CD4-positive, alpha-beta memory T cell (primary cell): ENCODE measurements at regions not wholly inside any gene's neighbourhood (a gene's known extent, or its start where the extent isn't known, plus 50 kb on each side); places are given as distances from the start of the nearest gene placed in this dataset.

Source experiments
- CTCF ChIA-PET: fragments of 350-600 bp; sonication (Branson Sonifier 250); formaldehyde crosslinking; loops from one replicate; lab custom pipeline; 2021; ENCODE audit warnings: inconsistent platforms; ENCODE audit not compliant: partially characterized antibody; lab: Charles Lee
- POLR2A ChIA-PET: fragments of 350-600 bp; sonication (Branson Sonifier 250); formaldehyde crosslinking; loops from one replicate; lab custom pipeline; 2021; ENCODE audit not compliant: partially characterized antibody; lab: Charles Lee
- DNase-seq, 5 donors: peaks; one replicate each; pipeline versions ENCODE4 v3.0.0 to v3.0.0-alpha.2; 2020 to 2022; ENCODE audit warnings: mixed read lengths in 1 of 5
- H3K27ac ChIP-seq: one replicate; pipeline ENCODE4 v1.7.0; 2013; ENCODE audit warnings: low read depth, low read length
- H3K27me3 ChIP-seq: 2 replicates; pipeline ENCODE4 v1.7.0; 2013; ENCODE audit warnings: mild to moderate bottlenecking, low read length, moderate library complexity; ENCODE audit not compliant: insufficient read depth
- H3K36me3 ChIP-seq: 2 replicates; pipeline ENCODE4 v1.7.0; 2013; ENCODE audit warnings: mild to moderate bottlenecking, low read length, moderate library complexity; ENCODE audit not compliant: insufficient read depth
- H3K4me1 ChIP-seq: 2 replicates; pipeline ENCODE4 v1.7.0; 2013; ENCODE audit warnings: mild to moderate bottlenecking, low read length, moderate library complexity; ENCODE audit not compliant: insufficient read depth
- H3K4me3 ChIP-seq, 2 donors: one replicate each; pipeline ENCODE4 v1.7.0; 2013; ENCODE audit warnings: low read length in 2 of 2, mild to moderate bottlenecking in 1 of 2
- H3K9me3 ChIP-seq, 2 donors: one replicate each; pipeline ENCODE4 v1.7.0; 2013; ENCODE audit warnings: low read length in 2 of 2, control low read depth in 1 of 2; ENCODE audit not compliant: control insufficient read depth in 1 of 2
- H3K27ac Mint-ChIP-seq, 7 donors: one replicate each; pipeline ENCODE4 v1.8.0; 2020 to 2021; ENCODE audit warnings: mixed read lengths in 7 of 7, mild to moderate bottlenecking in 6 of 7, inconsistent platforms in 3 of 7, moderate library complexity in 3 of 7
- H3K27me3 Mint-ChIP-seq, 2 donors: one replicate each; pipeline ENCODE4 v1.8.0; 2020 to 2021; ENCODE audit warnings: mixed read lengths in 2 of 2
- H3K36me3 Mint-ChIP-seq, 2 donors: one replicate each; pipeline ENCODE4 v1.8.0; 2020 to 2021; ENCODE audit warnings: mixed read lengths in 2 of 2, inconsistent platforms in 1 of 2, mild to moderate bottlenecking in 1 of 2
- H3K4me1 Mint-ChIP-seq, 4 donors: one replicate each; pipeline ENCODE4 v1.8.0; 2020 to 2021; ENCODE audit warnings: mixed read lengths in 4 of 4, mild to moderate bottlenecking in 1 of 4
- H3K4me3 Mint-ChIP-seq, 8 donors: one replicate each; pipeline ENCODE4 v1.8.0; 2020 to 2021; ENCODE audit warnings: mixed read lengths in 8 of 8, mild to moderate bottlenecking in 7 of 8, moderate library complexity in 6 of 8, inconsistent platforms in 3 of 8
- H3K9me3 Mint-ChIP-seq, 8 donors: one replicate each; pipeline ENCODE4 v1.8.0; 2020 to 2021; ENCODE audit warnings: mixed read lengths in 8 of 8, mild to moderate bottlenecking in 5 of 8, inconsistent platforms in 3 of 8, moderate library complexity in 1 of 8
- intact Hi-C: fragments of 100-400 bp; cut with micrococcal nuclease; formaldehyde crosslinking; loops from one replicate; pipeline ENCODE4 v1.15.1; 2023

GRCh38 chr11:134585666-134586610 lies 173.9 kb upstream of the B3GAT1 start:
- no peaks in the 10 kb centered on the region for H3K36me3 Mint-ChIP-seq
- intact Hi-C loops: no loop called here
- H3K4me3 Mint-ChIP-seq: no peak overlapping the region
- Histone ChIP-seq H3K27me3 (no peaks in the 10 kb centered on the region), H3K27ac (no peak overlapping the region), H3K4me3 (no peak overlapping the region), H3K4me1 (peaks cover 11% of the 10 kb centered on the region), H3K36me3 (no peaks in the 10 kb centered on the region), H3K9me3 (no peaks in the 10 kb centered on the region)
- DNase-seq: no peak
- CTCF ChIA-PET: no interaction called here
- peaks cover 4 to 13% of the 10 kb centered on the region in 2 donors for H3K27me3 Mint-ChIP-seq
- H3K27ac Mint-ChIP-seq: no peak overlapping the region
- no peaks in the 10 kb centered on the region for H3K9me3 Mint-ChIP-seq
- POLR2A ChIA-PET: no interaction called here
- H3K4me1 Mint-ChIP-seq: peaks cover 6 to 17% (median 12%) of the 10 kb centered on the region in 4 donors

GRCh38 chr11:134584706-134585445 lies 172.8 kb upstream of the B3GAT1 start:
- H3K9me3 ChIP-seq: no peaks in the 10 kb centered on the region
- Mint-ChIP-seq H3K36me3 (no peaks in the 10 kb centered on the region), H3K27me3 (peaks cover 5 to 17% of the 10 kb centered on the region in 2 donors), H3K9me3 (no peaks in the 10 kb centered on the region), H3K27ac (no peak overlapping the region), H3K4me1 (peaks cover 6 to 17% (median 12%) of the 10 kb centered on the region in 4 donors), H3K4me3 (no peak overlapping the region)
- H3K4me1 ChIP-seq: peaks cover 11% of the 10 kb centered on the region
- H3K27ac ChIP-seq: no peak overlapping the region
- no peaks in the 10 kb centered on the region for H3K27me3 ChIP-seq
- no peaks in the 10 kb centered on the region for H3K36me3 ChIP-seq
- ChIA-PET CTCF (no interaction called here), POLR2A (no interaction called here)
- intact Hi-C loops: no loop called here
- DNase-seq: no peak
- no peak overlapping the region for H3K4me3 ChIP-seq

GRCh38 chr11:134584001-134584561 lies 172.0 kb upstream of the B3GAT1 start:
- H3K9me3 ChIP-seq: no peaks in the 10 kb centered on the region
- no peaks in the 10 kb centered on the region for H3K36me3 ChIP-seq
- Mint-ChIP-seq H3K36me3 (no peaks in the 10 kb centered on the region), H3K27me3 (peaks cover 5 to 18% of the 10 kb centered on the region in 2 donors), H3K4me3 (no peak overlapping the region), H3K4me1 (peaks cover 5 to 17% (median 11%) of the 10 kb centered on the region in 4 donors), H3K27ac (no peak overlapping the region), H3K9me3 (no peaks in the 10 kb centered on the region)
- CTCF ChIA-PET: no interaction called here
- POLR2A ChIA-PET: no interaction called here
- no peak overlapping the region for H3K27ac ChIP-seq
- intact Hi-C loops: no loop called here
- no peak overlapping the region for H3K4me3 ChIP-seq
- DNase-seq: no peak
- peaks cover 11% of the 10 kb centered on the region for H3K4me1 ChIP-seq
- H3K27me3 ChIP-seq: no peaks in the 10 kb centered on the region

- H3K9me3 Mint-ChIP-seq: no peaks in the 10 kb centered on the region
- H3K4me3 Mint-ChIP-seq: peak overlapping the region in 2 of 8 donors; percentile 2 to 44
- Histone ChIP-seq H3K27me3 (no peaks in the 10 kb centered on the region), H3K36me3 (no peaks in the 10 kb centered on the region), H3K4me3 (no peak overlapping the region), H3K27ac (no peak overlapping the region), H3K9me3 (no peaks in the 10 kb centered on the region), H3K4me1 (peaks cover 11% of the 10 kb centered on the region)
- ChIA-PET POLR2A (no interaction called here), CTCF (no interaction called here)
- no peak for DNase-seq
- H3K27me3 Mint-ChIP-seq: peaks cover 5 to 15% of the 10 kb centered on the region in 2 donors
- peak overlapping the region in 1 of 7 donors; percentile 31 for H3K27ac Mint-ChIP-seq
- H3K36me3 Mint-ChIP-seq: no peaks in the 10 kb centered on the region
- intact Hi-C loops: no loop called here
- H3K4me1 Mint-ChIP-seq: peaks cover 3 to 17% (median 10%) of the 10 kb centered on the region in 4 donors
Measured at GRCh38 chr11:134583397-134583990, 171.5 kb upstream of the B3GAT1 start.

- CTCF ChIA-PET: no interaction called here
Measured at GRCh38 chr11:134582770-134583095, 170.7 kb upstream of the B3GAT1 start.

GRCh38 chr11:134581966-134582769 lies 170.1 kb upstream of the B3GAT1 start:
- Histone ChIP-seq H3K9me3 (no peaks in the 10 kb centered on the region), H3K36me3 (no peaks in the 10 kb centered on the region), H3K4me3 (no peak overlapping the region), H3K27me3 (no peaks in the 10 kb centered on the region), H3K4me1 (peaks cover 11% of the 10 kb centered on the region), H3K27ac (no peak overlapping the region)
- Mint-ChIP-seq H3K27ac (no peak overlapping the region), H3K4me1 (peaks cover 3 to 17% (median 10%) of the 10 kb centered on the region in 4 donors), H3K36me3 (no peaks in the 10 kb centered on the region), H3K9me3 (no peaks in the 10 kb centered on the region), H3K27me3 (peaks cover 7 to 15% of the 10 kb centered on the region in 2 donors), H3K4me3 (peak overlapping the region in 1 of 8 donors; percentile 6)
- POLR2A ChIA-PET: no interaction called here
- DNase-seq: no peak
- intact Hi-C loops: no loop called here
- CTCF ChIA-PET: no interaction called here

More at GRCh38 chr11:134582770-134583095, 170.7 kb upstream of the B3GAT1 start:
- H3K9me3 ChIP-seq: no peaks in the 10 kb centered on the region
- no peak overlapping the region for H3K27ac ChIP-seq
- DNase-seq: no peak
- H3K4me1 ChIP-seq: peaks cover 11% of the 10 kb centered on the region
- peaks cover 6 to 15% of the 10 kb centered on the region in 2 donors for H3K27me3 Mint-ChIP-seq
- H3K4me3 ChIP-seq: no peak overlapping the region
- peak overlapping the region in 1 of 8 donors; percentile 6 for H3K4me3 Mint-ChIP-seq
- no peaks in the 10 kb centered on the region for H3K27me3 ChIP-seq
- H3K9me3 Mint-ChIP-seq: no peaks in the 10 kb centered on the region
- peaks cover 3 to 17% (median 10%) of the 10 kb centered on the region in 4 donors for H3K4me1 Mint-ChIP-seq
- H3K36me3 ChIP-seq: no peaks in the 10 kb centered on the region
- no peak overlapping the region for H3K27ac Mint-ChIP-seq
- H3K36me3 Mint-ChIP-seq: no peaks in the 10 kb centered on the region
- POLR2A ChIA-PET: no interaction called here
- intact Hi-C loops: no loop called here
